Stimulated activated CD4-positive, alpha-beta T cell treated with anti-CD3 and anti-CD28 coated beads, Interleukin-12 subunit alpha, Interleukin-12 subunit beta, amount 100 ng/mL, for 48 hours (primary cell): ENCODE measurements at regions not wholly inside any gene's neighbourhood (a gene's known extent, or its start where the extent isn't known, plus 50 kb on each side); places are given as distances from the start of the nearest gene placed in this dataset.

Experiments
- DNase-seq, 3 donors: peaks; one replicate each; pipeline ENCODE4 v3.0.0-alpha.2; 2020; ENCODE audit warnings: low read depth in 2 of 3, low spot score in 1 of 3

DNA sequence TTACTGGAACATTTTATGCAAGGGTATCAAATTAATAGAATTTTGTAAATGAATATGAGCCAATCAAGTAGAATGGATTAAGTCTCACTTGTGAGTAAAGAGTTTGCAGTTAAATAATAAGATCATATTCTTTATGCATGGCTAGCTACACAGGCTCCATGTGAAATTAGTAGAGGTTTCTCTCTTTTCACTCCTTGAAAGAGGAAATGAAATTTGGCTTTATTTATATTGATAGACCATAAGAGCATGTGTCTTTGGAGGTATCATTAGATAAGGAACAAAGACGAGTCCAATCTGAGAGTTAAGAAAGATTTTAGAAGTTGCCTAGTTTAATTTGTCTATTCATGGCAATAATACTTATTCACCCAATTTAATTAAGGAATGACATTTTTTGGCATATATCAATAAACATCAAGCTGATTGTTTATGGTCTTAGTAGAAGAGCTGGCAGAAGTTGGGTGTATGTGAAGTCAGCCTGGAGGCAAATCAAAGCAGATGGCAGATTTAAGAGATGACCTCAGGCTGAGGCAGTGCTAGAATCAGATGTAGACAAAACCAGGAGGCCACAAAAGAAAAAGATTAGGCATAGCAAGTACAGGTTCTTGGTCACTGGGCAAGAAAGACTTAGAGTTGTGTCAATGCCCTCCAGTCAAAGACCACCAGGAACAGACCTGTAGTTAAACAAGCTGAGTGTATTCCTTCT, 406.5 kb upstream of the ARHGEF26 start:
- no peak for DNase-seq

DNA sequence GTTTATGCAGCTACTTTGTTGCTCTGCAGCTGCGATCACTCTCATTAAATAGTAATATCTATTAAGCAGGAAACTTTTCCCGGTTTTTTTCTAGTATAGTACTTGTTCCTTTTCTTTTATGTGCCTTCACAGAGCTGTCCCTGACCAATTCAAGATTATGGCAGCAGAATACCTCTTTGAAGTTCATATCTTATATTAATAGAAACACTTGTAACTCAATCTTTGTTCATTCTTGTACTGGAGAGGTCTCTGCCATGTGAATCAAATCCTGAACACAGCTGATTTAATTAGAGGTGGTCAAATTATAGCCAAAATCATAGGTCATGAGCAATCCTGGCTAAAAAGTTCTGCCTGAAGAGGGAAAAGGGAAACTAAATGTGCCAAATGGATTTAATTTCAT, 399.0 kb upstream of the ARHGEF26 start:
- no peak for DNase-seq

DNA sequence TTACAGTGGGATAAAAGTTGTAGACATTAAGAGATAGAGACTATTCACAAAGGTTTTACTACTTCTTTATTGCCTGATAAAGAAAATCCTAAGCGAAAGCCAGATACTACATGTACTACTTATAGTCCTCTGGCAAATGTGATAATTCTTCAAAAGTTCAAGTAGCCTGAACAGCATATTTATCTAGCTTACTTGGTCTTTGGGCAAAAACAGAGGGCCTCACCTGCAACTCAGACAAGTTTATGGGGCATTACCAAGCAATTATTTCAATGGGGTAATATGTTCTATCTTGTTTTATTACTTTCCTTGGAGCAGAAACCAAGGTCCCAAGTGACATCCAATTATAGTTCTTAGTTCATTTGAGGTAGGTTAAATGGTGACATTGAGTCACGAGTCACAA, 390.1 kb upstream of the ARHGEF26 start:
- DNase-seq, result no peak

DNA sequence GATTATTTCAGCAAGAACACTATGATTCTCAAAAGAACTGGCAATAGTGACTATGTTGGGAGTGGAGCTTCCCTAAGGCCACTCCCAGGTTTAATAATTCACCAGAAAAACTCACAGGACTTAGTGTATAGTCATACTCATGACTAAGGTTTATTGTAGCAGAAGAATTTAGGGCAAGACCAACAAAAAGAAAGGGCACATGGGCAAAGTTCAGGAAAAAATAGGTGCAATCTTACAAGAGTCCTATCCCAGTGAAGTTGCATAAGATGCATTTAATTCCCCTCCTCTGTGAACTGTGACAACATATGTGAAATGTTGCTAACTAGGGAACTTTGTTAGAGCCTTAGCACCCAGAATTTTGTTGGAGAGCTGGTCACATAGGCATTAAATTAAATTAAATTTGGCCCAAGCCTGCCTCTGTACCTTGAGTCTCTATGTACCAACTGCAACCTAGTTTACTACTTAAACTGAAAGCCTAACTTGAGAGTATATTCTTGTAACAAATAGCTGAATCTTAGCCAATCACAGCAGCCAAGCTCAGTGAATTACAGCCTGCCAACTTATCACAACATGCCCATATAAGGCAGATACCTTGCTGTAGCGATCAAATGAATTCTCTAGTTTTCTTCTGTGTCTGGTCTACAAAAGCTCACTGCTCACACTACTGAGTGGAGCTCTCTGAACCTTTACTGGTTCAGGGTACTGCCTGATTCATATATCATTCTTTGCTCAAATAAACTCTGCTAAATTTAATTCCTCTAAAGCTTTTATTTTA, 386.2 kb upstream of the ARHGEF26 start:
- no peak for DNase-seq

DNA sequence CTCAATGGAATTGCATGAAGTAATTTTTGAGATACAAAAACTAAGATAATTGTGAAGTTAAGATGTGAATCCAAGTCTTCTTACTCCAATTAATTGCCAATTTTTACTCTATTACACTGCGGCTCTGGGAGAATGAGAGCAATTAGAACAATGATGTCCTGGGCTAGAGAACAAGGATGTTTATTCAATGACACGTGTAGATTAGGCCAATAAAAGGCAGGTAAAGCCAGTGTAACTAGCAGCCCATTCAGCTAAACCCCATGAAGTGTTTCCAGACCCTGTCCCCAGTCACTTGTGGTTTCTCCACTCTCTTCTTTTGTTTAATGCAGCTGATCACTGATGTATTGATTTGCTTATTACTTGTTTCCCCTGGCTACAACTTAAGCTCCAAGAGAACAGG, 381.1 kb upstream of the ARHGEF26 start:
- DNase-seq, result no peak

DNA sequence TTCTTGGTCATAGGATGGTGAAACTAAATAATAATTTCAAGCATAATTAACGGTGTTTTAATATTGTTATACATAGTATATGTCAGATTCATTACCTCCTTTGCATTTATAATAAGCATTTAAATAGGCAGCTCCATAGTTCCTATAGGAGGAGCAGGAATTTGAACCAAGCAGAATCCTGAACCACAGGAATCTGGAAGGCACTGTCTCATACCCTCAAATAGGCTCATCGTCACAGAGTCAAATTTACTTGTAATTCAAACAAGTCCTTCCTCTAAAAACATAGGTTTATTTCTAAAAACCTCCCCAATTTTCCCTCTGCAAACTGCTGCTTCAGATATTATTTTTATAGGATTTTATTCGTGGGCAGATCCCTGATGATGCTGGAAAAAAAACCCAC, 376.3 kb upstream of the ARHGEF26 start:
- no peak for DNase-seq

DNA sequence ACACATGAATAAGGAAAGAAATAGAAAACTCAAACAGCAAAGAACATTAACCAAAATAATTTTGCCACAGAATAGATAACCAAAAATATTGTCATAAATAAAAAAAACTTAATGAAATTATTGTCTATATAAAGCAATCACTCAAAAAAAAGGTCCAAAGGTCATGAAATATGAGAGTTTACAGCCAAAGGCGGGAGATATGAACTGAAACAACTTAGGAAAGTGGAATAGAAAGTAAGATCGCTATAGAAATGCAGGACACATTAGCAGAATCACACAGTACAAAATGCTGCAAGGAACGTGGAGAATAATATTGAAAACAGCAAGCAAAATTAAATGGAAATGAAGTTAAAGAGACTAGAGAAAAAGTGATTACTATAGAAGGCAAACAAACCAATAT, 375.0 kb upstream of the ARHGEF26 start:
- DNase-seq, result no peak

DNA sequence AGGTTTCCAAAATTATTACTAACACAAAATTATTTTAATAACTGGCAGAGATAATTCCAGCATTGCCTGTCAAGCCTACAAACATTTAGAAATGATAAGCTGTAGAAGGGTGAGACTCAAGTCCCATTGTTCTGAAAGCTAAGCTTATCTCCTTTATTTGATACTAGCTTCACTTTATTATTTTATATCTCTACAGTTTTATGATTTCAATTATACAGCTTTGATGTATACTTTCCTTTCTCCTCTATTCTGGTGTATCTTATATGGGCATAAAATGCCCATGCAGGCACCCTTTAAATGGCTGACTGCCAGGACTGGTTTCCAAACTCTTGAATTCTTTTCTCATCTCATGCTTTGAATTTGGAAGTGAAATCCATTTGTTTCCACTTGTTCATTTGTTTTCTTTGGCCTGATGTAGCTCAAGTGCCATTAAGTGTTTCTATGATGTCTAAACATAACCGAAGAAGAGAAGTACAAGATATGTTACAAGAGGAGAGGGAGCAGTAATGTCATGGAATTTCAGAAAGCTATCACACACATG, 372.1 kb upstream of the ARHGEF26 start:
- no peak for DNase-seq

DNA sequence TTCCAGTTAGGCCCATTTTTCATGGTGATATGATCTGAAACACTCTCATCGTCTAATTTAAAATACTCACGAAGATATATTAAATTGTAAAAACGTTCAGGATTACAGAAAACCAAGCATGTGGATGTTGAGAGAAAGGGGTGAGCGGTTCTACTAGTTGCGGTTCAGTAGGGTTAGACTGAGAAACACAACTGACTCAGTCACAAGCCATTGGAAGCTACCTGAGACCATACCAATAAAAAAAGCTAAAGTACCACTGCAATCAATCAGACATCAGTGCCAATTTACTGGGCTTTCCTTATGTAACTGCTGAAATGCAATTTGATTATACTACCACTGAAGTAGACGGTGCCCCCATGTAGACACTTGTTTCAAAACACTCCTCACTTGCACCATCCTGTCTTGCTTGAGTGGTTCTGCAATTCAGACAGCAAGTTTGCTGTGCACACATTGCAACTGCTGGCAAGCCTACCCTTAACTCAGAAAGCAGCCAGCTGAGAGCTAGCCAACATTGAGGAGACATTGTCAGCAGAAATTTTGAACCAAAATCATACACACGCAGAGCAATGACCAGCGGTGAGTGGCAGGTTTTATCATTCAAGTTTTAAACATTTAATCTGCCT, 368.7 kb upstream of the ARHGEF26 start:
- DNase-seq, result no peak

DNA sequence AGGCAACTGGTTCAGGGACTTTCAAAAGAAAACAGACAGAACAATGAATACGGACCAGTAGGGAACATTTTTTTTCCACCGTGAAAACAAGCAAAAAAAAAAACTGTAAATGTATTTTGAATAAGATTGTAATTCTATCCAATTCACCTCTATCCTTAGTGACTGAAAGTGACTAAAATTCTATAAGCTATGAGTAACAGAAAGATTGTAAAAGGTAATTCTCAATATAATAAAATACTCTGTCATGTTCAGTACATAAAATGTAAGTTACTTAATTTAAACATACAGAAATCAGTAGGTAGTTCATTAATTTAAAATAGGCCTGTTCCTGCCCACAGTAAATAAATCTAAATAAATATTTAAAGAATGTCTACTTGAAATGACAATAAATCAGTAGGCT, 368.2 kb upstream of the ARHGEF26 start:
- no peak for DNase-seq

DNA sequence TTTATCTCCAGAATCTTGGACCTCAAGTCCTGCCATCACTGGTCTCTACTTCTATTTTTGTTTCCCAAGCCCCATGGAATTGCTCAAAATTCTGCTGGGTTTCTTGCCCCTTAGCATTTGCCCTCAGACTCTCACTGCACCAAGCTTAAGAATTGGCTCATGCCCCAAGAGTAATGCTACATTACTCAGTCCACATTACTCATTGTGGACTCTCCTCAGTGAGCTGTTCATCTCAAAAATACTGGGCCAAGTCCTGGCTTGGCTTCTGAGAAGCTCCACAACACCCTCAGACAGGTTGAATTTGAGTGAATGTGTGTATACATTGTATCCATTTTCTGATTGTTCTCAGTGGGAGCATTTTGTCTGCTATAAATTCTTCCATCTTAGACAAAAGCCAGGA, 364.4 kb upstream of the ARHGEF26 start:
- DNase-seq, result no peak

DNA sequence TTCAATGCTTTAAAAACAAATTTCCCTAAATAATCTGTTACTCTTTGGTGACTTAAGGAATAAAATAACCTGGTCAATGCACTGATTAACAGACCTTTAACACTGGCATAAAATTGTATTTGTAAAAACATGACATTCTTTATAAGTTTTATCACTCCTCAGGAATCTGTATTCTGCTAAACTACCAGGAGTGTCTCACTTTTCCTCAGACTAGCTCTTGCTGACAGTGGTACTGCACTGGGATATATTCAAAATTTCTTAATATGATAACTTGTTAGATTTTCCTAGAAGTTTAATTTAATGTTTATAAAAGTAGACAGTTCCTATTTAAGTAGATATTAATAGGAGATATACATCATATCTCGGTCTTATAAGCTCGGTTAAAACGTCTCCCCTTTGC, 363.4 kb upstream of the ARHGEF26 start:
- DNase-seq, result no peak

DNA sequence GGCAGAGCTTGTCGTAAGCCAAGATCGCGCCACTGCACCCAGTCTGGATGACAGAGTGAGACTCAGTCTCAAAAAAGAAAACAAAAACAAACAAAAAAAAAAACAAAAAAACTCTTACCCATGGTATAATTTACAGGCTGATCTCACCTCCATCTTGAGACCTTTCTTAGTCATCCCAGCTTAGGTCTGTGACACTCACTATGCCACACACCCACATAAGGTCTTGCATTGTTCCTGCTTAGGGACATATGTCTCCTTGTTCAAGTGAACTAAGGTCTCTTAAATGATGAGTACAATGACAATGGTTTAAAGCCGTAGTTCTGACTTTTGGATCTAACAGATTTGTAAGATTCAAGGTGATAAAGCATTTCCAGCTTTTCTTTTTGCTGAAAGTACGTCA, 360.2 kb upstream of the ARHGEF26 start:
- DNase-seq, result no peak

DNA sequence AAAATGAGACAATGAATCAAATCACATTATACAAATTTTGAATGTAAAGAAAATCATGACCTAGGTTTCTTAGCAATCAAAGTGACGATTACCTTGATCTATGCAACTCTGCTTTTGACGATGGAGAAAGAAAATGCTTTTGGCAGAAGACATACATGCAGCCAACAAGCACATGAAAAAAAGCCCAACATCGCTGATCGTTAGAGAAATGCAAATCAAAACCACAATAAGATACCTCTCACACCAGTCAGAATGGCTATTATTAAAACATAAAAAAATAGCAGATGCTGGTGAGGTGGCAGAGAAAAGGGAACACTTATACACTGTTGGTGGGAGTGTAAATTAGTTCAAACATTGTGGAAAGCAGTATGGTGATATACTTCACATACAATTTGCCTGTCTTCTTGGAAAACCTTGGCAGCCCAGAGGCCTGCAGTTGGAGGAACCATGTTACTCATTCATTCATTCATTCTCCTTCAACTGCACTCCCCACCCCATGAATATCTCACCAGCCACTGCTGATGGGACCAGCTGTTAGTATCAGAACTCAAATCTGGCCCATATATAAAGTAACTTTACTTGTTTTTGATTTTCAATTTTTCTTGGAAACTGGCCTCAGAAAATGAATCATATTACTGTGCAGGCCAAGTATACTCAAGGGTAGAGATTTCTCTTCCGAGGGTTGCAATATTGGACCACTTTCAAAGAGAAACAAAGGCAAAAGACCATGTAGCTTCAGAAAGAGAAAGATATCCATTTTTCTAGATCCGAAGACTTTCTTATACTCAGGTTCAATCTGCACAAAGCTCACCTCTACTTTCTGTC, 358.6 kb upstream of the ARHGEF26 start:
- DNase-seq, result no peak

DNA sequence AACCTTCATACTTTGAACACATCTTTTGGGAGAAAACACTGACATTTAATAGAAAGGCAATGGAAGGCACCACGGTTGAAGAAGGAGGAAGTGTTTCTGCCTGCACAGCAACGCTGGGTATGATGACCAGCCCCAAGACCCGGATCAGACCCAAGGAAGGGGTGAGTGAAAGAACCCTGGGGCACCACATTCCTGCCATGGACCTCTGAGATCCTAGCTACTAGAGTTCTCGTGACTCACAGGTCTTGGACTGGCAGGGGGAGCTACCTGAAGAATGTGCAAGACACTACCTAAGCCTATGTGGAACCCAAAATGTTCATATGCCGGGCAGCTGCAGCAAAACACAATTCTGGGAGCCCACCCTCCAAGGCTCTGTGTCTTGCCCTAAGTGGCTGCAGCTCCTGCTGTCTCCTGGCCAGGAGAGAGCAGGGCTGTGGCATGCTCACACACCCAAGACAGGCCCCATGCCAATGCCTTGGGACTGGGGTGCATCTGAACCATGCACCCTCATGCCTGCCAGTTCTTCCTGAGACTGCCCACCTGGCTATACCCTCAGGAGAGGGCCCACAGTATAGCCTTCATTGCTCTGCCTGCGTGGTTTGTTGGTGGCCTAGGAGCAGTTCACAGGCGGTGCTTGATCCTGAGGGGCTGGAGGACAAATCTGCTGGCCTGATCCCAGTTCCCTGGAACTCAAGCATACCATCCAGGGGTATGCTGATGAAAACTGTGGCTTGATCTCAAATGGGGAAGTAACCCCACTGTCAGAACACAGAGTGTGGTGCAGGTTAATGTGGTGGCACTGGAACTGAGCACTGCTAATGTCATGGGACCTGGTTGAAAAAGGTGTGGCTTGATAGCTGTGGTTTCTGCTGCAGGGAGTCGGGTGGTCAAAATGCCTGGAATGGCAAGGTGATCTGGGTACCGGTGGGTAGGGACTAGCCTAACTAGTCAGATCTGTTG, 353.3 kb upstream of the ARHGEF26 start:
- DNase-seq, result no peak

DNA sequence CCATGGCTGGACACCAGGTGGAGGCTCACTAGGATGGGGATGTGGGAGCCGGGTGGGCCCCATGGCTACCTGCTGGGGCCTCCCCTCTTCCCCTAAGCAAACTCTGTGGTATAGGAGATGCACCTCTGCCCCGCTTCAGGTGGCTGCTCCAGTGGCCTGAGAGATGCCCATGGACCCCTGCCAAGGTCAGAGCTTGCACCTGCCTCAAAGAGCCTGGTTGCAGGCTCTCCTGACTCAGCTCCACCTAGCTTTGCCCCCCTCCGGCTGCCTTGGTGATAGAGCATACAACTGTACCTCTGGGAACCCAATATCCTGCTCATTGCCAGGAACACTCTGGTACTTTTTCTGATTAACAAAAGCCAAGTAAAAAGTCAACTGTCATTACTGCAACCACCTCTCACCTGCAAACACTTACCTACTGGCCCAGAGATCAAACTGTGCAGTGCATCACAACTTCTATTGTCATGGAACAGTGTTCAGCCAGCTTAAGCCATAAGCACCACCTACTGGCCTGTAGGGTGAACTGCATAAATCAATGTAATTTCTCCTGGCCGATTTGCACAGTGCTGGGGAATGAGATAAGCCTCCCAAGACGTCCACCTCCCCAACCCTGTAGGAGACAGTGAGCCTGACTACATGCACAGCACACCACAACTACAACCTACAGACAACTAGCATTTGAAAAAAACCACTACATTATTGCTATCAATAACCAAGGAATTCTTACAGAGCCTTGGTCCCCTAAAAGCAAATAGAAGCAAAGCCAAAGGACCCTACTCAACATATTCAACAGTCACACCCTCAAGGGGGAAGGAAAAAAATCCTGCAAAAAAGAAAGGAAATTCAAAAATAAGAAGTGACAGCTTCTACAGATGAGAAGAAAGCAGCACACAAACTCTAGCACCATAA, 352.4 kb upstream of the ARHGEF26 start:
- DNase-seq, result peak in 2 of 3 donors; percentile 17 to 37

DNA sequence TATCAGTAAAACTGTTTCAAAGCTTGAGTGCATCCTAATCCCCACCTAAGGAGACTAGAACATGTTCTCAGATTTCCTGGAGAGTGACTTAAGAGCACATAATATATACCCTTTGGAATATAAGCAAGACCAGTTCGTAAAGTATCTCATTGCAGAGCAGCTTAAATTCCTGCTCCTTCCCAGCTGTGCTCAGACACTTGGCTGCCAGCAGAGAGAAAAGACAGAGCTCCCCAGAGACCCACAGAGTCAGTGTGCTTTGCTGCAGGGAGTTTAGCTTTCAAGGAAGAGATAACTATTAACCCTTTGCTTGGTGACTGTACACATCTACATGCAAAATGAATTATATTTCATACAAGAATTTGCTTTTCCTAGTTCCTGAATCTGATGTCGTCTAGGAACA, 338.1 kb upstream of the ARHGEF26 start:
- no peak for DNase-seq

DNA sequence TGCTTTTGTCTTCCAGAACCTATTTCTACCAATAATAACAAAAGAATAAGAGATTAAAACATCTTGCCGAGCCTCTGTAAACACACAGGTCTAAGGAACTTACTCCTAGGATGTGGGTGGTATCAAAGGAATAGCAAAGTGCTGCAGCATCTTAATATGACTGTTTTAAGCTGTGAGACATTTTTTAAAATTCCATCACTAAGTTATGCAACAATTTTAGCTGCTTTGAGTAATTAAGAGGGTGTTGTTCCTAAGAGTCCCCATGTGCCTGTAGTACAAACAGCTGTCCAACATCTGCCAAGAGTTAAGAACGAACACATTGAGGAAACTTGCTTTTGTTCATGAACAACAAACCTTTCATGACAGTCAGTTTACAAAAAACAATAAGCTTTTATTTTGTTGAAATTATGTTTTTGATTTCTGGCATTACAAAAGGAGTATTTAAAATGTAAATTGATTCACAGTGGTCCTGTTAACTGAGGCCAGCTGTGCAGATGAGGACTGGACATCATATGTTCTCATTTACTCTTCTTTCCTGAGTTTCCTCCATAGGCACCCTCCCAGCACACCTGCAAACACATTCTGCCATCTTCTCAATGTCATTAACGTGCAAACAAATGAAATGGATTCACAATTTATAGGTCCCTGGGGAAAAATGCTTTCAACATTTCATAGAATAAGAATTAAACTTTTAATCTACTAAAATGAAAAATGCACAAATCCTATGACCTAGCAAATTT, 337.3 kb upstream of the ARHGEF26 start:
- DNase-seq, result no peak
